GM21528 (cell line): ENCODE measurements at regions not wholly inside any gene's neighbourhood (a gene's known extent, or its start where the extent isn't known, plus 50 kb on each side); places are given as distances from the start of the nearest gene placed in this dataset.

Source experiments
- ATAC-seq: cut with Tn5 transposase; IDR thresholded peaks from one replicate; pipeline ENCODE4 v1.9.1; 2021; ENCODE audit warnings: mild to moderate bottlenecking, moderate library complexity; ENCODE audit not compliant: unreplicated experiment, low FRiP score

DNA sequence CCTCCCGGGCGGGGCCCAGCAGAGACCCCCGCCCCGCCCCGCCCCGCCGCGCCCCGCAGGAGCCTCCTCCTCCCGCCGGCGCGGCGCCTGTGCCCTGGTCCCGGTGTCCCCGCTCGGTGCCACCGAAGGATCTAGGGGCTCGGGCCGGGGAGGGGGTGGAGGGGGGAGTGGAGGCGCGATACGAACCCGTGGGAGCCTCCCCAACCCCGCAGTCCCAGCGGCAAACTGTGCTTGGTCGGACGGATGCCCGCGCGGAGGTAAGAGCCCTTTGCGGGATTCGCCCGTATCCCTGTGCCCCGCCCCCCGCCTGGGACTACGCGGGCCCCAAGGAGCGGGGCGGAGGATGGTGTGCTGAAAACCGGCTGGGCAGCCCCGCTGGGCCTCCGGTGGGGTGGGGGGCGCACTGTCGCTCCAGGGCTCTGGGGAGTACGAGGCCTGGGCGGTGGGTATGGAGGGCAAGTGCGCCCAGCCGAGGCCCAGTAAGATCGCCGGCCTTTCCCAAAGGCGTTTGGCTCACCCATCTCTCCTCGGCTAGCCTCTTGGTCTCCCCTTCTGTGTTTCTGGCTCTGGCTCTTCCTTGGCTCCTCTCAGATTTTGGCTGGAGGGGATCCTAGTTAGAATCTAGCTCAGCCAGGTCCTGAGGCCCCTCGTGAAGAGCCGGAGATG lies 65.6 kb upstream of the POLG start:
- peak; percentile 35 for ATAC-seq

DNA sequence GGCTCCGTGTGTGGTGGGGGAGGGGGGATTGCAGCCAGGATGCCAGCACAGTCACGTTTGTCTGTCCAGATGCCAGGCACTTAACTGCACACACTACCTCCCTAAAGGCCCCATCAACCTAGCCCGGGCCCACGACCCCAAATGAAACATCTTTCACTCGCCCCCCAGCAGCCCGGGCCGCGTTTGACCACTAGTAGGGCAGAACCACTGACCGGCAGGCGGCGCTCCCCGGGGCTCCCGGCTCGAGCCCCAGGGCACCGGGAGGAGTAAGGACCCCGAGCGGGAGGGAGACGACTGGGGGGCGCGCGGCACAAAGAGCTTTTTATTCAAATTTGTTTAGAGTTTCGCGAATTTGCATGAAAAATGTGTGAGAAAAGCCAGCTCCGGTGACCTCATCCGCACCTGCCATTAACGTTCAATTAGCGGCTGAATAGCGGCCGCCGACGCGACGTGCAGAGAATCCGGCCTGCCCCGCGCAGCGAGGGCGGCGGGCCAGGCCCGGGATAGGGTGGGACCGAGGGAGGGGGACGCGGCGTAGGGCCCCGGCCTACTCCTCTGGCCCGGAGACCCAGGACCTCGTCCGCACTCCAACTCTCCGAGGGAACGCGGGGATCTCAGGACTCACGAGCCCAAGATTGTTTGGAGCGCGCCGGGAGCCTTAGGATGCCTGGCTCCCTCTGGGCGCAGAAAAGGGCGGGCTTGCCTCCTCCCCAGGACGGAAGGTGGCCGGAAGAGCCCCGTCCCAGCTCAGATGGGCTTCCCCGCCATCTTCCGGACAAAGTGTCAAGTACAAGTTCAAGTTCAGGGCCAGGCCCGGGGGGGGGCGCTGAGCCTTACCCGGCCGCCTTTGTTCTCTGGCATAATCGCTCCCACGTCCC lies 64.9 kb upstream of the POLG start:
- peak; percentile 67 for ATAC-seq

DNA sequence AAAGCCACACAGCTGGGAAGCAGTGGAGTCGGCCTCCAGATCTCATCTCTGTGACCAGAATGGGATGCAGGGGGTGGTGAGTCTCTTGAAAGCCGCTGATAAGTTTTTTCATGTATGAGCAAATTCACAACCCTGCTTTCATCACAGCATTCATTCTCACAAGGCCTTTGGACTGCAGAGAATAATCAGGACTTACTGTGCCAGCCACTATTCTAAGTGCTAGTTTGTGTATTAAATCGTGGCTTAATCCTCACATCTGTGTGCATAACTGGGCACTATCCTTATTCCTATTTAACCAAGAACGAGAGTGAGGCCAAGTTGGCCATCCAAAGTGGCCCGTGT lies 64.2 kb upstream of the POLG start:
- no peak for ATAC-seq

DNA sequence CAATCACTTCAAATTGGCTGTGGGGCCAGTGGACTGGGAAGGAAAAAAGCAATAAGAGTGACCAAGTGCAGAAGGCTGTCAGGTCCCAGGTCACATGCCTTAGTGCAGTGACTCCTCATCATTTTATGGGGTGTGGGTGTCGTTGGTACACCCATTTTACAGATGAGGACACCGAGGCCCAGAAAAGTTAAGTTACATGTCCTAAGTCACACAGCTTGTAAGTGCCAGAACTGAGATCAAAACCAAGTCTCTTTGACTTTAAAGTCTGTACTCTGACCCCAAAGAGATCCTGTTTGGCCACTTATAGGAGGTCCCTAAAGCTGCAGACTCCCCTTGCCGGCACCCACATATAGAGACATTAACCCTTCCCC lies 63.0 kb upstream of the POLG start:
- ATAC-seq = no peak

DNA sequence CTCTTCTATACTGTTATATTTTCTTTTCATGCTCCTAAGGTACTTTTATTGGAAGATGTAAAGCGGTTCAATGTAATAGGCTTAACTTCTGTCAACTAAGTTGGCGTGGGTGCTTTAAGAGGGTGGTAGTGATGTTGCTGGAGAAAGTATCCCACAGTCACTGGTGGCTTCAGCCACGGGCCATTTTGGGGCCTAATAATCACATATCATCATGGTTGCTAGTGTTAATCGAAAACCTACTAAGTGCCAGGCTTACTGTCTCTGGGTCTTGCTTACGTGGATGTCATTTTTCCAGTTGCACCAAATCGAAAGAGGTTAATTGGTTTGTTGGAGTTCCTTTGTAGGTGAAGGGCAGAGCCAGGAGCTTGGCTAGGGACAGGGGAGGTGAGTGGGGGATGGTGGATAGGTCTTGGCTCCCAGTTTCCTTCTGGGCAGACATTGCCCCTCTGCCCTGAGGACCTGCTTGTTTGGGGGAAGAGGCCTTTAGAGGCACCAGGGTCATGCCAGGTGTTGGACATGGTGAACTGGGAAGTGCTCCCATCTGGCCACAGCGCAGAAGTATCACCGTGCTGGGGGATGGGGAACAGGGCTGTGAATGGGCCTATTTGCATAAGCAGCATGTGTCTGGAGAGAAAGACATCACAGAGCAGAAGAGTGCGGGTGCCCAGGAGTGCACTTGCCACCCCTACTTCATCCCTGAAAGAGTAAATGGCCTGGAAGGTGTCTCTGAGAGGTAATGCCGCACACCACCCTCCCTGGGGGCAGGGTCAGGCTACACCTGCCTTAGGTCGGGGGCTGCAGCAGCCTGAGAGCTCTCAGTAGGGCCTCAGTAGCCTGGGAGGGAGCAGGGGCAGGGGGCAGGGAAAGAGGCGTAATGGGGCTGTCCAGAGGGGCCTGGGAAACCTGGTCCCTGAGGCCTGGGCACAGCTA lies 62.4 kb upstream of the POLG start:
- ATAC-seq = no peak

DNA sequence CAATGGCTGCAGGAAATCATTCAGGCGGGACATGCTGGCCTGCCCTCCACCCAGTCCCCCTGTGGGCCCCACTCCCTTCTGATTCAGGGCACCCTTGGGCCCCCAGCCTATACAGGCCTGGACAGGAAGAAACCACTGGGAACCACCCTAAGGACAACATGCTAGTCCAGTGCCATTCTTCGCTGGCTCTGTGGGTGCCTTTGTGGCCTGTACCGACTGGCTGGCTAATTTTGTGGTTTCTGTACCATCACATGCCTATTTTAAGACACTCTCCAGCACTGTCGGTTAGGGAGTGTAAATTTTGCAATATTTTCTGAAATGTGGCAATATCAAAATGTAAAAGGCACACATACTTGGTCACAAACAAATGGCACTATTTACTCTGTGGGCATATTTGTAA lies 61.4 kb upstream of the POLG start:
- no peak for ATAC-seq

DNA sequence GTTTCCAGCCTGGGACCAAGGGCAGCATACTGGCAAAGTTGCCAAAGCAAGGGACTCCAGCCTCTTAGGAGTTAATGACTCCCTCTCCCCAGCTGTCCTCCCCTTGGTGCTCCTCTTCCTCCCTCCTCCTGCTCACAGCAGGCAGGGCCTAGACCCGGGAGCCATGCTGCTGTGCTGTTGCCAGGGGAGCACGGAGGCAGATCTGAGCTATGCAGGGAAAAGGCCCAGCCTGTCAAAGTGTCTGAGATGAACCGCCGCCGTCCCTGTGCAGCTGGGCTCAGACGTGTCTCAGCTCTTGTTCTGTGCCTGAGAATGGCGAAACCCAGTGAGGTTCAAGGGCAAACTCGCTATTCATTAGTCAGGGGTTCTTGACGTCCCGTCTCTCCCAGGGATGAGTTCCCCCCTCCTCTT lies 60.8 kb upstream of the POLG start:
- no peak for ATAC-seq

DNA sequence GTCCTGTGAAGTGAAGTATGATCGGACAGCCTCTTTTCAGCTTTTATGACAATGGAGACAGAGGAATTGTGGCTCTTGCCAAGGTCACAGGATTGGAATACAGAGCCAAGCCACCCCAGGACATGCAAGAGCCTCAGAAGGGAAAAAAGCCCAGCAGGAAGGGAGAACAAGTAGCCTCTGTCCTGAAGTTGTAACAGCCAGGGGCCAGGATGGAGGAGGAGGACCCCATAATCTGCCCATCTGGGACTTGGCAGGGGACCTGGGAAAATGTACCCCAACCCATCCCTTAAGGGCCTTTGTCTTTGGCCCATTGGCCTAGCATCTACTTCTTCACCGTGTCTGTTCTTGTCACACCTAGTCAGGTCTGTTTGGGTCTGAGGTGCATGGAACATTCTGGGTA lies 60.4 kb upstream of the POLG start:
- no peak for ATAC-seq

DNA sequence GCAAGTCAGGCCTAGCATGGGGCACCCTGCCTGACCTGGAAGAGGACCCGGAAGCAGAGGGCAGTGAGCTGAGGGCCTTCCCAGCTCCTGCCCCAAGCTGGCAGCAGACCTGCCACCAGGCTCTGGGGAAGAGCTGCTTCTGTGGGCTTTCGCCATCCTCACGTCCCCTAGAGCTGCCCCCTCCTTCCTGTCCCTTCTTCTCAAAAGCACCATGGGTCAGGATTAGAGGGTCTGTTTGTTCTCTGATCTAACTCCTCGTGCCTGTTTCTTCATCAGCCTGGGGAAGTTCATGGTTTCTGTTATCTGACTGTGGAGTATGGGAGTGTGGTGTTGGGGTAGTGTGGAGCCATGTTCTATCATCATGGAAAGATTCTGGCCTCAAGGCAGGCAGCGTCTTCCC lies 58.4 kb upstream of the POLG start:
- ATAC-seq = no peak

DNA sequence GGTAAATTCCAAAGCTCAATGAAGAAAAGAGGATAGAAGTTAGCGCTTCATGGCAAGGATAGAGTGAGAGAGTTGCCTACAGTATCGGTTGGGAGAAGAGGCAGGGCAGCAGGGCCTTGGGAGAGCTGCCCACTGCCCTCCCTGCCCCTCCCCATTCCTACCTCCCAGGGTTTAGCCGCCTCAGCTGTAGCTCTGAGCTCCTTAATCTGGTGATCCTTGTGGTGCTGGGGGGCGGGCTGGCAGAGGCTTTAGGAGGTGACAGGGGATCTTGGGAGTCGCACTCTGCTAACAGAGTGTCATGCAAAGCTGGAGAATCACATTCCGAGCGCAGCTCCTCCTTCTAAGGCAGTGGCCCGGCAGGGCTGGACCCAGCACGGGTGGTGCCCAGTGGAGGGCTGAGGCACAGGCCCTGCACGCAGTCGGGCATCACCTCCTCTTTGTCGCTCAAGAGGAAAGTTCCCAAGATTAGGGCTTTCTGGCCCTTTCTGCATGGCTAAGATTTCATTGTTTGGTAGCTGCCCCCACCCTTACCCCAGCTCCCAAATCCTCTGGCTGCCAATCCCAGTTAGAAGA lies 57.1 kb upstream of the POLG start:
- ATAC-seq = no peak

DNA sequence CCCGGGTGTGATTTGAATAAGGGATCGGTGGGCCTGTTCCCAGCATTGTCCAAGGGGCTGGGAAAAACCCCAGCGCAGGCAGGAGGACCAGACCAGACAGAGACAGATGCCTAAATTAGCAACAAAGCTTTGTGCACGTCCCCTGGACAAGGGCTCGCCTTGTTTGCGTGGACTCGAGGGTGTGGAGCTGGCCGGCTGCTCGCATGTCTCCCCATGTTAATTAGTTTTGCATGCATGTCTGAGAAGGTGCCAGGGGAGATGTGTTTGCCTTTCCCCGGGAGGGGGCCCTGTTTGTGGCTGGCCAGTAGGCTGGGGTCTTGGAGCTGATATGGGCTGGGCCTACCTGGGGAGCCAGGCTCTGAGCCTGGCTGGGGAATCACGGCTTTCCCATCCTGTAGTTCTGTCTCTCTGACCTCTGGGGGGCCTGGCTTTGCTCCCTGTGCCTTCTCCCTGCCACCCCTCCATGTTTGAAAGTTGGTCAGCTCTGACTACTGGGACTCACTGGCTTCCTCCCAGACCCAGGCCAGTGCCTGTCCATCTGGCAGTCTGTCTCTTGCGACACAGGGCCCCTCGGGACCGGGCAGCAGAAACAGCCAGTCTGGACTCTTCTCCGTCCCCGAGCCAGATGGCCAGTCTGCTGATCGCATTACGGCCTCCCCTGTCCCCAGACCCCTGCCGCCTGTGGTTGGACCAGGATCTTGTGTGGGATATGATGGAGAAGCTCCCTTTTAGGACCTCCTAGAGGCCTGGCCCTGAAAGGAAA lies 55.4 kb upstream of the POLG start:
- ATAC-seq = no peak

DNA sequence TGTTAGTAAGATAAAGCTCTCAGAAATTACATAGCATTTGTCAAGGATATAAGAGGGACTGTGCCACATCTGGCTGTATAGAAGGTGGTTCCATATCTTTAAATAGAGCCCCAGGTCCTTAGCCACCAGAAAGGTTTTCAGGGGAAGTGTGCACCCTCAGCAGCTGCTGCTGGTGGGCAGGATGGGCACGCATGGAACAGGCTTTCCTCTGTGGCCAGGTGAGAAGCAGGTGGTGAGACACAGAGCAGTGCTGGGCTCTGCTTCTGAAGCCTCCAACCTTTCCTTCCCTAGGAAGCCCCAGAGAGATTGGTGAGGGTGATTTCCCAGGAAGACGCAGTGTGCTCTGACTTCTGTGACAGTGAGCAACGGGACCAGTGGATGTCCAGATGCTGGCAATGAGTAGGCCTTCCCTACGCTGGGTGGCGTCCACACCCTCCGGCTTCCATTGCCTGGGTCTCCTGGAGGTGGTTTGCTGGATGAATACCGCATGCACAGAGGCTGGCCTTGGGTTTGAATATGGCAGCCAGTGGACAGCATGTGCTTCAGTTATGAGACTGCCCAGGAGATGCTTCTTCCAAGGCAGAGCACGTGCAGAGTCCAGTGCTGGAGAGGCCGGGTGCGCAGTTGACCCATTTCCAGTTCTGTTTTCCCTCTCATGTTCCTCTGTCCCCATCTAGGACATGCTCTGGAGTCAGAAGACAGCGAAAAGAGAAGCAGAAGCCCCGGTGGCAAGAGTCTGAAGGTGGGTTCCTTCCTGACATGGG lies 52.7 kb upstream of the POLG start:
- no peak for ATAC-seq

DNA sequence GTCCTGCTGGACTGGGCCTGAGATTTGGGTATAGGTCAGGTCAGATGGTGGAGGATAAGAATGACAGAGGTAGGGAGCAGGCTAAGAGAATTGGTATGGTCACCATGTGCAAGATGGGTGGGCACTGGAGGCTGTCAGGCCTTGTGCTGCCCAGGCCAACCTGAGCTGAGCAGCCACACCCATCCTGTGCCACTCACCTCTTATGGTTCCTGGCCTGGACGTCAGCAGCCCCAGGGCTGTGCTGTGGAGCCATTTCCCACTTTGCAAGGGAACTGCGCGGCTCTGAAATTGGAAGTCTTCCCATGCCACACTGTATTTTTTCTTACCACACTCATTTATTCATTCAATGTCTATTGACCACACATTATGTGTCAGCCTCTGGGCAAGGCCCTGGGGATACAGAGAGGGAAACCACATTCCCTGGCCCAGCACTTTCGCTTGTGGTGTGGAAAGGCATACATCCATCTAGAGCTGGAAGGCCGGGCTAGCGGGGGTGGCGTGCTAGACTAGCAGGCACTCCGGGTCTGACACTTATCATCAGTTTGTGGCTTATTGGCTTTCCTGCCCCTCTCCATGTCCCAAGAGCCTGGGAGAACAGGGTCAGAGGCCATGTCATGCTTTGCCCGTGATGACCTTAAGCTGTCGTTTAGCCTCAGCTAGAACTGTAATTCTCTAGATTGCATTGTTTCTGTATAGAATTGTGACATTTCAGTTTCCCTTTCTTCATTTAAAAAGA lies 51.1 kb upstream of the POLG start:
- ATAC-seq = no peak
